ENCODE measurements at regions not wholly inside any gene's neighbourhood (a gene's known extent, or its start where the extent isn't known, plus 50 kb on each side); places are given as distances from the start of the nearest gene placed in this dataset.

- DNase-seq (ENCODE audit: low read depth in 1 of 2, low spot score in 1 of 2): no peak
- in situ Hi-C loops (cut with HindIII; ENCODE audit: low pct_unique_long_range_greater_than_20kb, low sequenced_read_pairs): no loop called here
- no peak for TF ChIP-seq JUND (IDR thresholded peaks at IDR 0.05; ENCODE audit: low read depth)
Observed at GRCh38 chr18:10038268-10038667, 124.5 kb downstream of the VAPA start.

GRCh38 chr18:10040287-10041011 is 126.6 kb downstream of the VAPA start:
- DNase-seq (ENCODE audit: low read depth in 1 of 2, low spot score in 1 of 2): no peak
- in situ Hi-C loops (cut with HindIII; ENCODE audit: low pct_unique_long_range_greater_than_20kb, low sequenced_read_pairs): no loop called here
- no peak for TF ChIP-seq JUND (IDR thresholded peaks at IDR 0.05; ENCODE audit: low read depth)

GRCh38 chr18:10041180-10041579 is 127.4 kb downstream of the VAPA start:
- no peak for DNase-seq (ENCODE audit: low read depth in 1 of 2, low spot score in 1 of 2)
- in situ Hi-C loops (cut with HindIII; ENCODE audit: low pct_unique_long_range_greater_than_20kb, low sequenced_read_pairs): no loop called here
- TF ChIP-seq JUND (IDR thresholded peaks at IDR 0.05; ENCODE audit: low read depth): no peak

GRCh38 chr18:10042492-10042891 is 128.7 kb downstream of the VAPA start:
- TF ChIP-seq JUND (IDR thresholded peaks at IDR 0.05; ENCODE audit: low read depth): no peak
- no peak for DNase-seq (ENCODE audit: low read depth in 1 of 2, low spot score in 1 of 2)
- in situ Hi-C loops (cut with HindIII; ENCODE audit: low pct_unique_long_range_greater_than_20kb, low sequenced_read_pairs): no loop called here

GRCh38 chr18:10044054-10044453 is 130.2 kb downstream of the VAPA start:
- no peak for TF ChIP-seq JUND (IDR thresholded peaks at IDR 0.05; ENCODE audit: low read depth)
- in situ Hi-C loops (cut with HindIII; ENCODE audit: low pct_unique_long_range_greater_than_20kb, low sequenced_read_pairs): no loop called here
- DNase-seq (ENCODE audit: low read depth in 1 of 2, low spot score in 1 of 2): no peak

- no peak for TF ChIP-seq JUND (IDR thresholded peaks at IDR 0.05; ENCODE audit: low read depth)
- DNase-seq (ENCODE audit: low read depth in 1 of 2, low spot score in 1 of 2): no peak
- in situ Hi-C loops (cut with HindIII; ENCODE audit: low pct_unique_long_range_greater_than_20kb, low sequenced_read_pairs): no loop called here
Observed at GRCh38 chr18:10045296-10045891, 131.6 kb downstream of the VAPA start.

- in situ Hi-C loops (cut with HindIII; ENCODE audit: low pct_unique_long_range_greater_than_20kb, low sequenced_read_pairs): no loop called here
- no peak for TF ChIP-seq JUND (IDR thresholded peaks at IDR 0.05; ENCODE audit: low read depth)
- no peak for DNase-seq (ENCODE audit: low read depth in 1 of 2, low spot score in 1 of 2)
Observed at GRCh38 chr18:10046178-10046807, 132.5 kb downstream of the VAPA start.

- in situ Hi-C loops (cut with HindIII; ENCODE audit: low pct_unique_long_range_greater_than_20kb, low sequenced_read_pairs): no loop called here
- no peak for DNase-seq (ENCODE audit: low read depth in 1 of 2, low spot score in 1 of 2)
- no peak for TF ChIP-seq JUND (IDR thresholded peaks at IDR 0.05; ENCODE audit: low read depth)
Observed at GRCh38 chr18:10047237-10047636, 133.4 kb downstream of the VAPA start.

GRCh38 chr18:10049747-10050146 is 135.9 kb downstream of the VAPA start:
- no peak for DNase-seq (ENCODE audit: low read depth in 1 of 2, low spot score in 1 of 2)
- in situ Hi-C loops (cut with HindIII; ENCODE audit: low pct_unique_long_range_greater_than_20kb, low sequenced_read_pairs): no loop called here
- no peak for TF ChIP-seq JUND (IDR thresholded peaks at IDR 0.05; ENCODE audit: low read depth)

GRCh38 chr18:10050956-10051355 is 137.1 kb downstream of the VAPA start:
- no peak for DNase-seq (ENCODE audit: low read depth in 1 of 2, low spot score in 1 of 2)
- in situ Hi-C loops (cut with HindIII; ENCODE audit: low pct_unique_long_range_greater_than_20kb, low sequenced_read_pairs): no loop called here
- TF ChIP-seq JUND (IDR thresholded peaks at IDR 0.05; ENCODE audit: low read depth): no peak

- in situ Hi-C loops (cut with HindIII; ENCODE audit: low pct_unique_long_range_greater_than_20kb, low sequenced_read_pairs): no loop called here
- no peak for DNase-seq (ENCODE audit: low read depth in 1 of 2, low spot score in 1 of 2)
- no peak for TF ChIP-seq JUND (IDR thresholded peaks at IDR 0.05; ENCODE audit: low read depth)
Observed at GRCh38 chr18:10051877-10052631, 138.2 kb downstream of the VAPA start.

GRCh38 chr18:10052871-10053270 is 139.1 kb downstream of the VAPA start:
- in situ Hi-C loops (cut with HindIII; ENCODE audit: low pct_unique_long_range_greater_than_20kb, low sequenced_read_pairs): no loop called here
- no peak for DNase-seq (ENCODE audit: low read depth in 1 of 2, low spot score in 1 of 2)
- no peak for TF ChIP-seq JUND (IDR thresholded peaks at IDR 0.05; ENCODE audit: low read depth)

GRCh38 chr18:10053861-10054260 is 140.0 kb downstream of the VAPA start:
- no peak for DNase-seq (ENCODE audit: low read depth in 1 of 2, low spot score in 1 of 2)
- in situ Hi-C loops (cut with HindIII; ENCODE audit: low pct_unique_long_range_greater_than_20kb, low sequenced_read_pairs): no loop called here
- TF ChIP-seq JUND (IDR thresholded peaks at IDR 0.05; ENCODE audit: low read depth): no peak

All from T47D (cell line).